ENCODE measurements at regions not wholly inside any gene's neighbourhood (a gene's known extent, or its start where the extent isn't known, plus 50 kb on each side); places are given as distances from the start of the nearest gene placed in this dataset.

DNA sequence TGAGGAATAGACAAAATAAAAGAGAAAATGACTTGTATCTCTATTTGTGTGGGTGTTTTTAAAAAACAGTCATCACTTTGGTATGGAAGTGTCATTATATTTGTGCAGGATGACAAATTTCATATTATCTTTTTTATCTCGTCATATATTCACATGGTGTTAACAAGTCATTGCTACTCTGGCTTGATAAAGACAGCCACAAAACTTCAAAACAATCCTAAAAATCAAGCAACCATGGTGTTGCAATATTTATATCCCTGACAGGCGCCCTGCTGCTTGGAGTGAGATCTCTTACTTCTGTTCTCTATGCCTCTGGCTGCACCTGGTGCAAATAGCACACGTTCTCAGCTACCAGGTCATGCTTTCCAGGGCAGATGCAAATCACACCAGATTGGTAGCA lies 278.0 kb upstream of the EPHA4 start:
- BruUV-seq (replicated peaks) = no TSS peak
- Mint-ChIP-seq H3K4me3 (ENCODE audit: unreplicated experiment) (no peak overlapping the region), H3K36me3 (ENCODE audit: insufficient read depth, unreplicated experiment) (no peaks in the 10 kb centered on the region), H3K27me3 (ENCODE audit: insufficient read depth, unreplicated experiment) (no peaks in the 10 kb centered on the region), H3K9me3 (ENCODE audit: unreplicated experiment) (no peaks in the 10 kb centered on the region), H3K4me1 (ENCODE audit: low read depth, unreplicated experiment) (peaks cover 27% of the 10 kb centered on the region), H3K27ac (ENCODE audit: unreplicated experiment) (no peak overlapping the region)
- ChIA-PET CTCF (no interaction called here), POLR2A (no interaction called here)
- Histone ChIP-seq H3K36me3 (ENCODE audit: control insufficient read depth, insufficient read depth, low read length) (no peaks in the 10 kb centered on the region), H3K27me3 (replicated peaks; ENCODE audit: control insufficient read depth, insufficient read depth, low read length) (no peaks in the 10 kb centered on the region), H3K4me3 (ENCODE audit: low read depth, low read length) (no peak overlapping the region), H3K4me1 (peaks cover 37% of the 10 kb centered on the region), H3K9me3 (no peaks in the 10 kb centered on the region)
- no peak for DNase-seq
- TF ChIP-seq, protein P1, sequence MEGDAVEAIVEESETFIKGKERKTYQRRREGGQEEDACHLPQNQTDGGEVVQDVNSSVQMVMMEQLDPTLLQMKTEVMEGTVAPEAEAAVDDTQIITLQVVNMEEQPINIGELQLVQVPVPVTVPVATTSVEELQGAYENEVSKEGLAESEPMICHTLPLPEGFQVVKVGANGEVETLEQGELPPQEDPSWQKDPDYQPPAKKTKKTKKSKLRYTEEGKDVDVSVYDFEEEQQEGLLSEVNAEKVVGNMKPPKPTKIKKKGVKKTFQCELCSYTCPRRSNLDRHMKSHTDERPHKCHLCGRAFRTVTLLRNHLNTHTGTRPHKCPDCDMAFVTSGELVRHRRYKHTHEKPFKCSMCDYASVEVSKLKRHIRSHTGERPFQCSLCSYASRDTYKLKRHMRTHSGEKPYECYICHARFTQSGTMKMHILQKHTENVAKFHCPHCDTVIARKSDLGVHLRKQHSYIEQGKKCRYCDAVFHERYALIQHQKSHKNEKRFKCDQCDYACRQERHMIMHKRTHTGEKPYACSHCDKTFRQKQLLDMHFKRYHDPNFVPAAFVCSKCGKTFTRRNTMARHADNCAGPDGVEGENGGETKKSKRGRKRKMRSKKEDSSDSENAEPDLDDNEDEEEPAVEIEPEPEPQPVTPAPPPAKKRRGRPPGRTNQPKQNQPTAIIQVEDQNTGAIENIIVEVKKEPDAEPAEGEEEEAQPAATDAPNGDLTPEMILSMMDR (IDR thresholded peaks at IDR 0.05; ENCODE audit: insufficient read depth in 1 of 2, low read depth in 1 of 2, low read length in 1 of 2, severe bottlenecking in 1 of 2, unreplicated experiment in 1 of 2) = no peak
- intact Hi-C loops (cut with micrococcal nuclease; ENCODE audit: unreplicated experiment) = no loop called here

DNA sequence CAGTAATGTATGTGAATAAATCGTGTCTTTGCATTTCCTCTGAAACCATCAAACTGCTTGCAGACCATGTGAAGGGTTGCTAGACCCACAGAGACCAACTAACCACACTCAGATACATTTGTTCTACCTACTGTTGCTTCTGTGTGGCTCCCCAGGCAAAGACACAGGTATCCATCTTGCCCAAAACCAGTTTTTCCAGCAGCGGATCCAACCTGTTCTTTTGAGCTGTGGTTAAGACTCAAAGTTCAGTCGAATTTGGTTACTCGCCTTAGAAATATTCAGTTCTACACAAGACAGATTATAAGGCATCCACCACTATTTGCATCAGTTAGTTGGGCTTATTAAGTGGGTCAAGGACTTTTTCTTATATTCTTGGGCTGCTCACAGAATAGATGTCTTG lies 276.2 kb upstream of the EPHA4 start:
- peaks cover 37% of the 10 kb centered on the region for H3K4me1 ChIP-seq
- H3K36me3 Mint-ChIP-seq (ENCODE audit: insufficient read depth, unreplicated experiment) = no peaks in the 10 kb centered on the region
- H3K9me3 ChIP-seq = no peaks in the 10 kb centered on the region
- peak; percentile 81 to 85 for DNase-seq
- no peaks in the 10 kb centered on the region for H3K36me3 ChIP-seq (ENCODE audit: control insufficient read depth, insufficient read depth, low read length)
- intact Hi-C loops (cut with micrococcal nuclease; ENCODE audit: unreplicated experiment) = loop anchor here (1.0 kb wide), 1 partner anchor 54 kb away; no protein-coding TSS in a partner anchor
- H3K4me1 Mint-ChIP-seq (ENCODE audit: low read depth, unreplicated experiment) = peaks cover 39% of the 10 kb centered on the region
- TF ChIP-seq, protein P1 (IDR thresholded peaks at IDR 0.05; ENCODE audit: insufficient read depth in 1 of 2, low read depth in 1 of 2, low read length in 1 of 2, severe bottlenecking in 1 of 2, unreplicated experiment in 1 of 2) = no peak
- peak overlapping the region; percentile 18 for H3K27ac Mint-ChIP-seq (ENCODE audit: unreplicated experiment)
- CTCF ChIA-PET = no interaction called here
- no peaks in the 10 kb centered on the region for H3K9me3 Mint-ChIP-seq (ENCODE audit: unreplicated experiment)
- POLR2A ChIA-PET = no interaction called here
- BruUV-seq (replicated peaks) = no TSS peak
- no peak overlapping the region for H3K4me3 ChIP-seq (ENCODE audit: low read depth, low read length)
- H3K4me3 Mint-ChIP-seq (ENCODE audit: unreplicated experiment) = peak overlapping the region; percentile 27
- H3K27me3 Mint-ChIP-seq (ENCODE audit: insufficient read depth, unreplicated experiment) = no peaks in the 10 kb centered on the region
- H3K27me3 ChIP-seq (replicated peaks; ENCODE audit: control insufficient read depth, insufficient read depth, low read length) = no peaks in the 10 kb centered on the region

DNA sequence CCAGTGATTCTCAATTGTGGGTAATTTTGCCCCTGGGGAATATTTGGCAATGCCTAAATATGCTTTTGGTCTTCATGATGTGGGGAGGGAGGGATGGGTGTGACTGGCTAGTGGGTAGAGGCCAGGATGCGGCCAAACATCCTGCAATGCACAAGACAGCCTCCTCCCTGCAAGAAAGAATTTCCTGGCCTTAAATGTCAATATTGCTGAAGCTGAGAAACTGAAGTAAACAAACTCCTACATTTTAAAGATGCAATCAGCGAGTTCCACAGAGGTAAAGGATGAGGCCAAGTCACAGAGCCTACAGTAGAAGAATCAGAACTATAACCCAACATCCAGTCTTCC lies 272.9 kb upstream of the EPHA4 start:
- H3K27ac Mint-ChIP-seq (ENCODE audit: unreplicated experiment) = no peak overlapping the region
- Histone ChIP-seq H3K4me3 (ENCODE audit: low read depth, low read length) (no peak overlapping the region), H3K4me1 (peaks cover 29% of the 10 kb centered on the region), H3K36me3 (ENCODE audit: control insufficient read depth, insufficient read depth, low read length) (no peaks in the 10 kb centered on the region), H3K27me3 (replicated peaks; ENCODE audit: control insufficient read depth, insufficient read depth, low read length) (no peaks in the 10 kb centered on the region), H3K9me3 (no peaks in the 10 kb centered on the region; the same call in 1 of the 2 replicates)
- BruUV-seq (replicated peaks) = no TSS peak
- TF ChIP-seq, protein P1 (IDR thresholded peaks at IDR 0.05; ENCODE audit: insufficient read depth in 1 of 2, low read depth in 1 of 2, low read length in 1 of 2, severe bottlenecking in 1 of 2, unreplicated experiment in 1 of 2) = no peak
- ChIA-PET POLR2A (no interaction called here), CTCF (no interaction called here)
- H3K36me3 Mint-ChIP-seq (ENCODE audit: insufficient read depth, unreplicated experiment) = no peaks in the 10 kb centered on the region
- no peaks in the 10 kb centered on the region for H3K9me3 Mint-ChIP-seq (ENCODE audit: unreplicated experiment)
- intact Hi-C loops (cut with micrococcal nuclease; ENCODE audit: unreplicated experiment) = no loop called here
- DNase-seq = no peak
- no peaks in the 10 kb centered on the region for H3K27me3 Mint-ChIP-seq (ENCODE audit: insufficient read depth, unreplicated experiment)
- H3K4me1 Mint-ChIP-seq (ENCODE audit: low read depth, unreplicated experiment) = peaks cover 29% of the 10 kb centered on the region
- H3K4me3 Mint-ChIP-seq (ENCODE audit: unreplicated experiment) = no peak overlapping the region
